H1 (cell line): ENCODE measurements at regions not wholly inside any gene's neighbourhood (a gene's known extent, or its start where the extent isn't known, plus 50 kb on each side); places are given as distances from the start of the nearest gene placed in this dataset.

Source experiments
- RAD21 ChIP-seq, 2 experiments: IDR thresholded peaks in 1 of 2; conservative IDR thresholded peaks in 1 of 2; 2 replicates each; pipeline ENCODE4 v1.6.1; 2011; ENCODE audit warnings: low read depth in 2 of 2, low read length in 2 of 2, improper control_type of control experiment in 1 of 2, inconsistent platforms in 1 of 2, mild to moderate bottlenecking in 1 of 2, moderate library complexity in 1 of 2
- TF ChIP-seq, protein P1 (sequence below), 3 experiments: IDR thresholded peaks; 1 replicate in 2 of 3; 2 replicates in 1 of 3; pipeline versions ENCODE4 v1.5.1 to v1.6.1; 2011; ENCODE audit warnings: low read length in 3 of 3, mild to moderate bottlenecking in 3 of 3, inconsistent platforms in 2 of 3, low read depth in 1 of 3, moderate library complexity in 1 of 3; ENCODE audit not compliant: insufficient read depth in 1 of 3; ENCODE audit errors: control extremely low read depth in 1 of 3

DNA sequence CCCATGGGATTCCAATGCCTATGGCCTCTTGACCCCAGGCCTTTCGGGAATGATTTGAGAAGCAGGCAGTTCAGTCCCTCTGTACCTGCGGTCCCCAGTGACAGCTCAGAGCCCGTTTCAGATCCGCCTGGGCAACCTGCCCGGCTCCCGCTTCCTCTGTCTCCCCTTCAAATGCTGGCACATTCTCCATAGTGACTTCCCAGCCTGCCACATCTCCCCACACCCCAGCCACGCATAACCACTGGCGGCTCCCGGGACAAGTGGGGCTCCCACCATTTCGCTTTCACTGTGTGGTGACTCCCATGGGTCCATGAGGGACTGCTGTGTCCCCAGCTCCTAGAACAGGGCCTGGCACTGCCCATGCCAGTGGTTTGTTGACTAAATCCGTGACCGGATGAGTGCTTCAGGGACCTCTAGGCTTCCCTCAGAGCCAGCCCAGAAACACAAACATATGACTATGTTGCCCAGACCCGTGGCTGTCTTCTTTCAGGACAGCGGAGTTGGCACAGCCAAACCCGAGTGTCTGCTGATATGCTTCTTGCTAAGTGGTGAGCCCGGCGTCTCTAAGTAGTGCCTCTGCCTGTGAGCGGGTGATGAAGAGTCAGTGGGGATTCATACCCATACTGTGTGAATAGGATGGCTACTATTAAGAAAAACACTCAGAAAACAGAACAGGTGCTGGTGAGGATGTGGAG is 91.2 kb downstream of the GLI2 start (continued):
- TF ChIP-seq RAD21 (IDR thresholded peaks at IDR 0.05 in 1 of 2, conservative IDR thresholded peaks at IDR 0.05 in 1 of 2; ENCODE audit: low read depth in 2 of 2, low read length in 2 of 2) = no peak
- TF ChIP-seq, protein P1, sequence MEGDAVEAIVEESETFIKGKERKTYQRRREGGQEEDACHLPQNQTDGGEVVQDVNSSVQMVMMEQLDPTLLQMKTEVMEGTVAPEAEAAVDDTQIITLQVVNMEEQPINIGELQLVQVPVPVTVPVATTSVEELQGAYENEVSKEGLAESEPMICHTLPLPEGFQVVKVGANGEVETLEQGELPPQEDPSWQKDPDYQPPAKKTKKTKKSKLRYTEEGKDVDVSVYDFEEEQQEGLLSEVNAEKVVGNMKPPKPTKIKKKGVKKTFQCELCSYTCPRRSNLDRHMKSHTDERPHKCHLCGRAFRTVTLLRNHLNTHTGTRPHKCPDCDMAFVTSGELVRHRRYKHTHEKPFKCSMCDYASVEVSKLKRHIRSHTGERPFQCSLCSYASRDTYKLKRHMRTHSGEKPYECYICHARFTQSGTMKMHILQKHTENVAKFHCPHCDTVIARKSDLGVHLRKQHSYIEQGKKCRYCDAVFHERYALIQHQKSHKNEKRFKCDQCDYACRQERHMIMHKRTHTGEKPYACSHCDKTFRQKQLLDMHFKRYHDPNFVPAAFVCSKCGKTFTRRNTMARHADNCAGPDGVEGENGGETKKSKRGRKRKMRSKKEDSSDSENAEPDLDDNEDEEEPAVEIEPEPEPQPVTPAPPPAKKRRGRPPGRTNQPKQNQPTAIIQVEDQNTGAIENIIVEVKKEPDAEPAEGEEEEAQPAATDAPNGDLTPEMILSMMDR (IDR thresholded peaks at IDR 0.05; ENCODE audit: control extremely low read depth in 1 of 3, insufficient read depth in 1 of 3, low read depth in 1 of 3, low read length in 3 of 3) = no peak
- TF ChIP-seq, all 59 proteins: peak for 0
